Mesodermal cell (in vitro differentiated cells): ENCODE measurements at regions not wholly inside any gene's neighbourhood (a gene's known extent, or its start where the extent isn't known, plus 50 kb on each side); places are given as distances from the start of the nearest gene placed in this dataset.

Source experiments
- H3K27ac ChIP-seq: 2 replicates; pipeline ENCODE4 v1.7.0; 2013; ENCODE audit warnings: mild to moderate bottlenecking, low read depth, low read length, moderate library complexity; ENCODE audit not compliant: severe bottlenecking
- H3K36me3 ChIP-seq: 2 replicates; pipeline ENCODE4 v1.7.1; 2013; ENCODE audit warnings: mild to moderate bottlenecking, low read length, moderate library complexity; ENCODE audit not compliant: control insufficient read depth, insufficient read depth
- H3K4me1 ChIP-seq: one replicate; pipeline ENCODE4 v1.7.1; 2013; ENCODE audit warnings: mild to moderate bottlenecking, low read length; ENCODE audit not compliant: insufficient read depth, control insufficient read depth, poor library complexity, severe bottlenecking
- H3K4me3 ChIP-seq: 2 replicates; pipeline ENCODE4 v1.7.0; 2013; ENCODE audit warnings: low read length, control low read depth, mild to moderate bottlenecking; ENCODE audit not compliant: insufficient read depth, poor library complexity, severe bottlenecking; ENCODE audit errors: extremely low read depth
- H3K9me3 ChIP-seq: 2 replicates; pipeline ENCODE4 v1.7.1; 2013; ENCODE audit warnings: mild to moderate bottlenecking, low read length, moderate library complexity; ENCODE audit not compliant: control insufficient read depth
- WGBS, 2 experiments: methylation state at CpG; one replicate each; pipeline ENCODE4 v1.1.5; 2013; ENCODE audit warnings: missing lambda C conversion rate in 2 of 2; ENCODE audit not compliant: insufficient coverage in 2 of 2; 5-methylcytosine and 5-hydroxymethylcytosine counted together

GRCh38 chr4:96523611-96524010 is 683.7 kb downstream of the PDHA2 start:
- H3K9me3 ChIP-seq, result peaks cover 8% of the 10 kb centered on the region
- WGBS, 2 experiments, result 85 to 100% methylated on average over 4 of the region's 5 CpGs
- H3K27ac ChIP-seq, result no peak overlapping the region
- H3K4me1 ChIP-seq, result peaks cover 5% of the 10 kb centered on the region
- H3K36me3 ChIP-seq, result no peaks in the 10 kb centered on the region
- H3K4me3 ChIP-seq, result no peak overlapping the region

DNA sequence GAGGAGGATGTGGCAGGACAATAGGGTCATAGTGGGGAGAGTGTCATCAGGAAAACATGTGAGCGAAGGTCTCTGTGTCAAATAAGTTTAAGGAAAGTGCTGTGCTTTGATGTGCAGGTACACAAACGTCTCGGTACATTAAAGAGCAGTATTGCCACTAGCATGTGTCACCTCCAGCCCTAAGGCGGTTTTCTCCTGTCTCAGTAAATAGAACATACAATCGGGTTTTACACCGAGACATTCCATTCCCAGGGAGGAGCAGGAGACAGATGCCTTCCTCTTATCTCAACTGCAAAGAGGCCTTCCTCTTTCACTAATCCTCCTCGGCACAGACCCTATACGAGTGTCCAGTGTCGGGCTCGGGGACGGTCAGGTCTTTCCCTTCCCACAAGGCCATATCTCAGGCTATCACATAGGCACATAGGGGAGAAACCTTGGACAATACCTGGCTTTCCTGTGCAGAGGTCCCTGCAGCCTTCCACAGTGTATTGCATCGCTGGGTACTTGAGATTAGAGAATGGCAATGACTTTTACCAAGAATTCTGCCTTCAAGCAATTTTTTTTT is 684.5 kb downstream of the PDHA2 start:
- 85 to 88% methylated on average over 6 to 7 of the region's 12 CpGs for WGBS, 2 experiments
- peaks cover 8% of the 10 kb centered on the region for H3K9me3 ChIP-seq
- no peaks in the 10 kb centered on the region for H3K36me3 ChIP-seq
- H3K4me3 ChIP-seq, result no peak overlapping the region
- H3K4me1 ChIP-seq, result peaks cover 5% of the 10 kb centered on the region
- H3K27ac ChIP-seq, result no peak overlapping the region

- no peak overlapping the region for H3K27ac ChIP-seq
- H3K36me3 ChIP-seq, result no peaks in the 10 kb centered on the region
- H3K4me1 ChIP-seq, result peaks cover 5% of the 10 kb centered on the region
- H3K4me3 ChIP-seq, result no peak overlapping the region
- H3K9me3 ChIP-seq, result peaks cover 6% of the 10 kb centered on the region
Observed at GRCh38 chr4:96525898-96526297, 686.0 kb downstream of the PDHA2 start.

GRCh38 chr4:96526625-96527024 is 686.7 kb downstream of the PDHA2 start:
- no CpG with 5 or more reads among the region's 1 CpG for whole genome bisulfite sequencing, 2 experiments

GRCh38 chr4:96531836-96532235 is 691.9 kb downstream of the PDHA2 start:
- no peaks in the 10 kb centered on the region for H3K9me3 ChIP-seq

More at GRCh38 chr4:96526625-96527024, 686.7 kb downstream of the PDHA2 start:
- Histone ChIP-seq H3K4me3 (no peak overlapping the region), H3K4me1 (peaks cover 5% of the 10 kb centered on the region), H3K36me3 (no peaks in the 10 kb centered on the region), H3K9me3 (no peaks in the 10 kb centered on the region), H3K27ac (no peak overlapping the region)

DNA sequence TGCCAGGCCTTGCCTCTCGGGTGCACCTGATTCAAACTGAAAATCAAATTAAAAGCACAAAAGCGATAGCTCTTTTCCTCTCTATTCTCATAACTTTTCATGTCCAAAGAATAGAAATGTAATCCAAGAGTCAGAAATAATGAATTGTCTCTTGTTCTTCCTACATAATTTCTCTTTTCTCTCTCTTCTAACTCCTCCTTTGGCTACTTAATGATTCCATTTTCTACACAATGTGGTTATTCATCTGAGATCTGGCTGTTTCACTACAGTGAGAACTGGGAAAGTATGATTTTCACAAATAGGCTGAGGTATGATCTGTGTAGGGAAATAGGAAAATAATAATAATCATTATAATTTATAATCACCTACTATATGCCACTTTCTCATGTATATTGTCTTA is 703.5 kb downstream of the PDHA2 start:
- H3K4me1 ChIP-seq, result no peaks in the 10 kb centered on the region
- no peaks in the 10 kb centered on the region for H3K9me3 ChIP-seq
- 100% methylated on average over 1 of the region's 2 CpGs; no CpG with 5 or more reads in 1 of the 2 experiments for WGBS, 2 experiments
- H3K4me3 ChIP-seq, result no peak overlapping the region
- H3K27ac ChIP-seq, result no peak overlapping the region
- H3K36me3 ChIP-seq, result no peaks in the 10 kb centered on the region

More at GRCh38 chr4:96531836-96532235, 691.9 kb downstream of the PDHA2 start:
- no peaks in the 10 kb centered on the region for H3K36me3 ChIP-seq
- no peaks in the 10 kb centered on the region for H3K4me1 ChIP-seq
- H3K27ac ChIP-seq, result no peak overlapping the region
- H3K4me3 ChIP-seq, result no peak overlapping the region

DNA sequence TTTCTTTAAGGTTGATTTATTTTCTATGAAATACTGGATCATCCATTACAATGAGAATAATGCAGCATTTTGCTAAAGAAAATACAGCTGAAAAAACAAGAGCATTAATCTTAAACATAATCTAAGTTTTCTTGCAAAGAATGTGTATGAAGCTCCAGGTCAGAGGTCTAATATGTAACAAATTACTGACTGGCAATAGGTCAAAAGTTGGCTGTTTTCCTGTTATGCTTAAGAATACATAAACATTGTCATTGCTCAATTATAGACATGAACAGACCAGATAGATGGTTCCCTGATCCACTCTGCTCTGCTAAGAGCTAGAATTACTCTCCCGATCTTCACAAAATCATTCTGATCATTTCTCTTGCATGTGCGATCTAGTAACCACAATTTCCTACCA is 718.6 kb downstream of the PDHA2 start:
- no peak overlapping the region for H3K4me3 ChIP-seq
- no peak overlapping the region for H3K27ac ChIP-seq
- WGBS, 2 experiments, result 76 to 90% methylated on average over 2 of the region's 2 CpGs
- H3K9me3 ChIP-seq, result no peaks in the 10 kb centered on the region
- H3K36me3 ChIP-seq, result no peaks in the 10 kb centered on the region
- no peaks in the 10 kb centered on the region for H3K4me1 ChIP-seq

- Histone ChIP-seq H3K27ac (no peak overlapping the region), H3K9me3 (no peaks in the 10 kb centered on the region), H3K36me3 (no peaks in the 10 kb centered on the region), H3K4me3 (no peak overlapping the region), H3K4me1 (no peaks in the 10 kb centered on the region)
- 80% methylated on average over 1 of the region's 2 CpGs; no CpG with 5 or more reads in 1 of the 2 experiments for WGBS, 2 experiments
Observed at GRCh38 chr4:96566755-96567154, 726.9 kb downstream of the PDHA2 start.

- no peaks in the 10 kb centered on the region for H3K9me3 ChIP-seq
- H3K4me1 ChIP-seq, result no peaks in the 10 kb centered on the region
- H3K4me3 ChIP-seq, result no peak overlapping the region
- H3K27ac ChIP-seq, result no peak overlapping the region
- H3K36me3 ChIP-seq, result no peaks in the 10 kb centered on the region
- no CpG with 5 or more reads among the region's 2 CpGs for WGBS, 2 experiments
Observed at GRCh38 chr4:96585304-96585703, 745.4 kb downstream of the PDHA2 start.

- 88 to 90% methylated on average over 2 of the region's 2 CpGs for WGBS, 2 experiments
- Histone ChIP-seq H3K27ac (no peak overlapping the region), H3K4me1 (no peaks in the 10 kb centered on the region), H3K36me3 (no peaks in the 10 kb centered on the region), H3K9me3 (no peaks in the 10 kb centered on the region), H3K4me3 (no peak overlapping the region)
Observed at GRCh38 chr4:96593422-96593821, 753.5 kb downstream of the PDHA2 start.

GRCh38 chr4:96598465-96598864 is 758.6 kb downstream of the PDHA2 start:
- WGBS, 2 experiments, result 83 to 89% methylated on average over 2 to 4 of the region's 6 CpGs
- no peaks in the 10 kb centered on the region for H3K36me3 ChIP-seq
- H3K9me3 ChIP-seq, result no peaks in the 10 kb centered on the region
- peak overlapping the region; percentile 66 for H3K27ac ChIP-seq
- H3K4me3 ChIP-seq, result no peak overlapping the region
- H3K4me1 ChIP-seq, result no peaks in the 10 kb centered on the region
